GM21528 (cell line): ENCODE measurements at regions not wholly inside any gene's neighbourhood (a gene's known extent, or its start where the extent isn't known, plus 50 kb on each side); places are given as distances from the start of the nearest gene placed in this dataset.

Experiments used
- ATAC-seq: cut with Tn5 transposase; IDR thresholded peaks from one replicate; pipeline ENCODE4 v1.9.1; 2021; ENCODE audit warnings: mild to moderate bottlenecking, moderate library complexity; ENCODE audit not compliant: unreplicated experiment, low FRiP score

DNA sequence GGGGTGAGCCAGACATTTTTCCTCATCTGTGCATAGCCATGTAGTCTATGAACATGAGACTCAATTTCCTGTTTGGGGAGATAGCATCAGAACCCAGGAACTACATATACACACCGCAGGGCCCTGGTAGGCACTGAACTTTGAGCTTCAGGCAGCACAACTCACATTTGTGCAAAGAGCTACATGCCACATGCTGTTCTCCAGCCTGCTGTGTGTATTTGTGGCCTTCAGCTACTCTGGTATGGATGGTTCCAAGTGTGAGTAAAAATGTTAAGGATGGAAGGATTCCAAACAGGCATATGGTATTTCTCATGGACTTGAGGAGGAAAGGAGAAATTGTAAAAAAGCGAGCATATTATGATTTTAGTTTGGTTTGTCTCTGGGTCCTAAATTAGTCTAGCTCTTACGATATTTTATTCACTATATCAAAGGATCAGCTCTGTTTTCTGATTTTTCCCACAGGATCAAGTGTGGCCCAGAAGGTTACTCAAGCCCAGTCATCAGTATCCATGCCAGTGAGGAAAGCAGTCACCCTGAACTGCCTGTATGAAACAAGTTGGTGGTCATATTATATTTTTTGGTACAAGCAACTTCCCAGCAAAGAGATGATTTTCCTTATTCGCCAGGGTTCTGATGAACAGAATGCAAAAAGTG is 422.4 kb upstream of the OR4E1 start:
- no peak for ATAC-seq

DNA sequence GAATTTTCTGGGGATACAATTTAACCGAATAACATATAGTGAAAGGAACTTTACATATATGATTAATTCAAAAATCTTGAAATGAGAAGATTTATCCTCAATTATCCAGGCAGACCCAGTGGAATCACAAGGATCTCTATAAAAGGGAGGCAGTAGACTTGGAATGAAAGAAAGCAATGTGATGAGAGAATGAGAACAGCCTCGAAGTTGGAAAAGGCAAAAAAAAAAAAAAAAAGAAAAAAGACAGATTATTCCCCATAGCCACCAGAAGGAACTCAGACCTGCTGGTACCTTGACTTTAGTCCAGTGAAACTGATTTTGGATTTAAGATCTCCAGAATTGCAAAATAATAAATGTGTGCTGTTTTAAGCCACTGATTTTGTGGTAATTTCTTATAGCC is 416.3 kb upstream of the OR4E1 start:
- no peak for ATAC-seq

DNA sequence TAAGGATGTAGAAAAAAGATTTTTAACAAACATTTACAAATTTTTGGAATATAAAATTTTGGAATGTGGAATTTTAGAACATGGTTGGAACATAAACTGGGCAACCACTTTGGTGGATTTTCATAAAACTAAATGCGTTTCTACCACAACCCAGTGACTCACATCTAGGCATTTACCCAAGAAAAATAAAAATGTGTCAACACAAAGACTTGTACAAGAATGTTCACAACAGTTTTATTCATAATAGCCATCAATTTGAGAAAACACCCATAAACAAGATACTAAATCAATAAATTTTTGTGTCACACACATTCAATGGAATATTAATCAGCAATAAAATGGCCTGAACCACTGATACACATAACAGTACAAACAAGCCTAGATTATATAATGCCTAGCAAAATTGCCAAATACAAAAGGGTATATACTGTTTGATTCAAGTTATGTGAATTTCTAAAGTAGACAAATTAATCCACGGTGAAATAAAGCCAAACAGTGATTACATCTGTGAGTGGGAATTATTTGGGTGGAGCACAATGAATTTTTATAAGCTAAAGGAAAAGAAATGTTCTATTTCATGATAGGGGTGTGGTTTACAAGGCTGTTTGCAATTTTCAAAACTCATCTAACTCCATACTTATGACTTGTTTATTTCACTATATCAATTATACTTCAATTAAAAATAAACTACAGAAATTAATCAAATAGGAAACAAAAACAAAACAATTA is 415.2 kb upstream of the OR4E1 start:
- ATAC-seq = no peak

DNA sequence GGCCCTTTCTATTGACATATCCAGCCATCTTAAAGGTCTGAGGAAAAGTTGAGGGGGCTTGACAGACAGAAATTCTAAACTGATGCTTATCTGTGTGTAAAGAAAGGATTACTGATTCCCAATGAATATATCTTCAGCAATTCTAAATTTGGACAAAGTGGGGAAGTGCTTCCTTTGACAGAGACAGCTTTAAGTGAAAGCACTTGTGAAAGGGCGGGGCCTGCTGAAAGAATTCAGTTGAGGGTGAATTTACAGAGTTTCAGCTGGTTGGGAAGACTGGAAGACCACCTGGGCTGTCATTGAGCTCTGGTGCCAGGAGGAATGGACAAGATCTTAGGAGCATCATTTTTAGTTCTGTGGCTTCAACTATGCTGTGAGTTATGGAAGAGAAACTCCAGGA is 412.5 kb upstream of the OR4E1 start:
- no peak for ATAC-seq

DNA sequence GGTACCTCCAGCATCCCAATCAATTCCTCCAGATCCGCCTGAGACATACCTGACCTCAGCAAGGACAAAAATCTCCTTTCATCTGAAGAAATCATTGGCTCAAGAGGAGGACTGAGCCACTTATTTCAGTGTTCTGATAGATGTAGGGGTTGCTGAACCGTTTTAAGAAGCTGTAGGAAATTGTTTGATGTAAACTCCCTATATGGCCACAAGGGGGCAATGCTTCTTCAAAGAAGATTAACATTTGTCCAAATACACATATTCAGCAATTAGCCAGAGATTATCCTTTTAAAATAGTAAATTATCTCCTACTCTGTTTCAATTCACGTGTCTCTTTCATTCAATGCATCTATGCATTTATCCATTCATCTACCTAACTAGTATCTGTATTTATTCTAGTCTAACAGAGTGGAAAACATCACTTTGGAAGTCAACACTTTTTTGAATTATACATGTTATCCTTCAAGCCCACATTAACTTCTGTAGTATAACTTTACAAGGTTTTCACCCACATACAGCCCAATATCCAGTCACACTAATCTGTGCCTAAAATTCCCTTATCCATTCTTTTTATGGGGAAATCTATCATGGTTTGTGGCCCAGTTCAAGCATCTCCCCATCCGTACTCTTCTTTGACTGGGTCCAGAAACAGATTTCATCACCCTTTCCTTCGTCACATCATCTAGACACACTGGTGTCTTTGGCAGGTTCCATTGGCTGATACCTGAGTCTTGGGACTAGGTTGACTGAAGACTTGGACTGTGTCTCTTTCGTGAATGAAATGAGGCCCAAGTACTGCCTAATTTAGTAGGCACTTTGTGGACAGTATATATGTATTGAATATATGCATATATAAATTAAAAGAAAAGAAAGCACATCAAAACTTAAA is 411.0 kb upstream of the OR4E1 start:
- no peak for ATAC-seq

DNA sequence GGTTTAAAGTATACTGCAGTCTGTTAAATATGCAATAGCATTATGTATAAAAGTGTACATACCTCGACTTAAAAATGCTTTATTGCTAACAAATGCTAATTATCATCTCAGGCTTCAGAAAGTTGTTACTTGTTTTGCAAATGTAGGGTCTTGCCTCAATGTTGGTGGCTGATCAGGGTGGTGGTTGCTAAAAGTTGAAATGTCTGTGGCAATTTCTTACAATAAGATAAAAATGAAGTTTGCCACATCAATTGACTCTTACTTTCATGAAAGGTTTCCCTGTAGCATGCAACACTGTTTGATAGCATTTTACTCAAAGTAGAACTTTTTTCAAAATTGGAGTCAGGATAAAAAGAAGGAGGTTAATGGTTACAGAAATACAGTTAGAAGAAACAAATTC is 407.7 kb upstream of the OR4E1 start:
- ATAC-seq = no peak

DNA sequence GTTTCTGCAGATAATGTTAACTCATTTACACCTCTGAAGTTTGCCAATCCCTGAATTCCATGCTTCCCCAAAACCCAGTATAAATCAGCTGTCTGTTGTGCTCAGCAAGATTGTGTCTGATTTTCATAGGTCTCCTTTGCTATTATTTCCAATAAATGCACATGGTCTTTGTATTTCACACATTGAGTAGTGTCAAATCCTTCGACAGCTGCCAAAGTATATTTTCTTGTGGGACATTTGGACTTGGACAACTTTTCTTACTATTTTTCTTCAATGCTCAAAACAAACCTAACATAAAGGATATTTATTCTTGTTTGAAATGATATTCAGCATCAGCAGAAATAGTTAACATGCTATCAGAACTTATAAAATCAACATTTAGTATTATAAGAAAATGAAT is 406.1 kb upstream of the OR4E1 start:
- ATAC-seq = no peak

DNA sequence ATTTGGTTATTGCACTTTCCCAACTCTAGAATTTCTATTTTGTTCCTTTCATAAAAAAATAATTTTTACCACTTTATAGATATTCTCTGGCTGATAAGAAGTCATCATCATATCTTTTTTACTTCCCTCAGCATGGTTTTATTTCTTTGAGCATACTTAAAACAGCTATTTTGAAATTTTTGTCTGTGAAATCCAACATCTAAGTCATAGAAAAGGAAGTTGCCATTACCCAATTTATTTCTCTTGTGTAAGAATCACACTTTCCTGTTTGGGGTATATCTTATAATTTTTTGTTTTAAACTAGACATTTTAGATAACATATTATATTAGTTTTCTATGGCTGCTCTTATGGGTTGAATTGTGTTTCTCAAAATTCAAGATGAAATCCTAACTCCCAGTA is 400.2 kb upstream of the OR4E1 start:
- no peak for ATAC-seq

DNA sequence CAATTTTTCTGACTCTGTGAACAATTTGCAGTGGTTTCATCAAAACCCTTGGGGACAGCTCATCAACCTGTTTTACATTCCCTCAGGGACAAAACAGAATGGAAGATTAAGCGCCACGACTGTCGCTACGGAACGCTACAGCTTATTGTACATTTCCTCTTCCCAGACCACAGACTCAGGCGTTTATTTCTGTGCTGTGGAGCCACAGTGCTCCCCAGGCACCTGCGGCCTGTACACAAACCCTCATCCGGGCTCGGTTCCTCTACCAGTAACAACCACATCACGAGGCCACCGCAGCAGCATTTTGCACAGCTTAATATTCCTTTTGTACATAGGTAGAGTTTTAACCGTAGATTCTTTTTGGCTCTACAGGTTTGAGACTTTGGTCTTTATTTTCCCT is 397.4 kb upstream of the OR4E1 start:
- peak; percentile 91 for ATAC-seq

DNA sequence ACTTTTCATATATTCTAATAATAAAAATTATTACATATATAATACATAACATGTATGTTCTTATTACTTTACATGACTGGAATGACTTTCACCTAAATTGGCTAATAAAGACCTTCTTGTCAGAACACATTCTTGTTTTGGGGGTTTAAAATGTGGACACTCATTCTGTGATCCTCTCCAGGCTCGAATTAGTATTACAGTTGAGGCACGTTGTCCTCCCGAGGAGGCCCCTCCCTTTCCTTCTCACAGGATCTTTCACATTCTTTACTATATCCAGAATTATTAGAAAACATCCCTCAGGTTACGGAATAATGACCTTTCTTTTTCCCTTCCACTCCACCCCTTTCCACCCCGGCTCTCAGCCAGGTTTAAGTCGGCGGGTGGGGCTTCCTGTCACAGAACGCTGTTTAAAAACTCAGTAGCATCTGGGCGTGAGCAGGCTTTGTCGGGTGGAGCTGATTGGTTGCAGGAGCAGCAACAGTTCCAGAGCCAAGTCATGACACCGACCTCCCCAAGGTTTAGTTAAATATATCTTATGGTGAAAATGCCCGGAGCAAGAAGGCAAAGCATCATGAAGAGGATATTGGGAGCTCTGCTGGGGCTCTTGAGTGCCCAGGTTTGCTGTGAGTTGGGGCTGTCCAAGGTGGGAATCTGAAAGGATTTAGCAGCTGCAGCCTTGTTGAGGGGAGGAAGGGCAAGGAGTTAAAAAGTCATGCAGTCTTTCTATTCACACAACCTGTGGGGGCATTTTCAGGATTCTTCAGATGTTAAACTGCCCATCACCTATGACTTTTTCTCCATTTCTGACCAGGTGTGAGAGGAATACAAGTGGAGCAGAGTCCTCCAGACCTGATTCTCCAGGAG is 396.7 kb upstream of the OR4E1 start:
- peak; percentile 57 for ATAC-seq

DNA sequence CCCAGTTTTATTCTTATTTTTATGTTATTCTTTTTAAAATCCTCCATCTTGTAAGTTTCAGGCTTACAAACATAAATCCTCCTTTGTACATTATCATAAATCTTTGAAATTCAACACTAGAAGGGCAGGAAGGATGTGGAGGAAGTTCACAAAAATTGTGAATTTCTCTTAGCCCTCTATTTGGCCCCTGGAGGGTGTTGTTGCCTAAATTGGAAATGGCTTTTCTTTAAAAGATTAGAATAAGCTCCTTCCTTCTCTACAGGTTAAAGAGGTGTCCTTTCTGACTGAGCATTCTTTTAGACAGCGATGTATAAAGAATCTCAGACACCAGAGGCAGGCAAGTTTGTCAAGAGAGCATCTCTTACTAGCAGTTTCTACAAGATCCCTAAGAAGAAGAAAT is 391.7 kb upstream of the OR4E1 start:
- no peak for ATAC-seq

DNA sequence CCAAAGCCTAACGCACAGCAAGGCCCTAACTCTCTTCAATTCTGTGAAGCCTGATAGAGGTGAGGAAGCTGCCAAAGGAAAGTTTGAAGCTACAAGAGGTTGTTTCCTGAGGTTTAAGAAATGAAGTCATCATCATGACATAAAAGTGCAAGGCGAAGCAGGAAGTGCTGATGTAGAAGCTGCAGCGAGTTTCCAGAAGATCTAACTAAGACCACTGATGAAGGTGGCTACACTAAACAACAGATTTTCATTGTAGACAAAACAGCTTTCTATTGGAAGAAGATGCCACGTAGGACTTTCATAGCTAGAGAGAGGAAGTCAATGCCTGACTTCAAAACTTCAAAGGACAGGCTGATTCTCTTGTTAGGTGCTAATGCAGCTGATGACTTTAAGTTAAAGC is 385.6 kb upstream of the OR4E1 start:
- no peak for ATAC-seq

DNA sequence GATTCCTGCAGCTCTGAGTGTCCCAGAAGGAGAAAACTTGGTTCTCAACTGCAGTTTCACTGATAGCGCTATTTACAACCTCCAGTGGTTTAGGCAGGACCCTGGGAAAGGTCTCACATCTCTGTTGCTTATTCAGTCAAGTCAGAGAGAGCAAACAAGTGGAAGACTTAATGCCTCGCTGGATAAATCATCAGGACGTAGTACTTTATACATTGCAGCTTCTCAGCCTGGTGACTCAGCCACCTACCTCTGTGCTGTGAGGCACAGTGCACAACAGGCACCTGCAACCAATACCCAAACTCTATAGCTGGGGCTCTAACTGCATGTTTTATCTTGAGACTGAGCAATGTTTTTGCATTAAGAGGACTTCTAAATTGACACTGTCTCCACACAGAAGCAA is 379.2 kb upstream of the OR4E1 start:
- no peak for ATAC-seq

DNA sequence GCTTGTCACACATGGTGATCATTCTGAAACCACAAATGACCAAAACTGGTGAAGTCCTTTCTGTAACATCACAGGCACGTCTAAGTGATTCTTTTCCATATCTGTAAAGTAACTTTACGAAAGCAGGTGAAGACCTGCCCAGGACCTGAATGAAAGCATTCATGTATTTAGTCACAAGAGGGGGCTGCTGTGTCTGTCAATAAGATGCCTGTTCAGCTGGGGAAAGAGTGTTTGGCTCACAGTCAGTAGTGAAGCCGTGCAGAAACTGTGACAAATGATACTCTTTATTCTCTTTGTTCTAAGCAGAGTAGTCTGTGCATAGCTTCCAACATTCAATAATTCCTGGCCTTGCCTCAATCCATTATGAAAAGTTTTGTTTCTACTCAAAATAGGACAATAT is 373.5 kb upstream of the OR4E1 start:
- ATAC-seq = peak; percentile 57

DNA sequence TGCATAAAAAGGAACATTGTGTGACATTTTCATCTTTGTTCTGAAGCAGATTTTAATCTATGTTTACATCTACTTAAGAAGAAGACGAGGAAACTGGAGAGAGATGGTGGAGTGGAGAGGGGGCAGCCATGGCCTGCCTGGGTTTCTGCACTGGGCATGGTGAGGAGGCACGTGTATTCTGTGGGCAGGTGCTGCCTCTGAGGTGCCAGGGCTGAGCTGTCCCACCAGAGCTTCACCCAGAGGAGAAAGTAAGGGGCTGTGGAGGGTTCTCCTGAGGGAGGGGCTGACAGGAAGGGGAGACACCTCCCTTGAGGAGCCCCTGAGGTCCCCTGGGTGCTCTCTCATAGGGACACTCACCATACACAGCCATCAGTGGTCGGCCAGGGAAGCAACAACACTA is 372.4 kb upstream of the OR4E1 start:
- ATAC-seq = no peak

DNA sequence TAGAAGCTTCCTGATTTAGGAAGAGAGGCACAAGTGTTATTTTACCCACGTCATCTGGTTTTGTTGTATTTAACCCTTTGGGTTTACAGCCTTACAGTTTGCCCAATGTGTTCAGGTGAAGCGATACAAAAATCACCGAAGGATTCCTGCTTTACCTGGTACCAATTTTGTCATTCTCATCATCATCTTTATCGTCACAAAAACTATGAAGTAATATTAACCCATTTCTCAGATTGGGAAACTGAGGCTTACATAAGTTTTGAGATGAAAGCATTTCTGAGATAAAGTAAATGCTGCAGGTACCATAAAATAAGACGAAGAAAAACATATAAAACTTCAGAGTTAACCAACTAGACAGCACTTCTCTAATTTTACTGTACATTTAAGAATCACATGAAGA is 370.6 kb upstream of the OR4E1 start:
- no peak for ATAC-seq

DNA sequence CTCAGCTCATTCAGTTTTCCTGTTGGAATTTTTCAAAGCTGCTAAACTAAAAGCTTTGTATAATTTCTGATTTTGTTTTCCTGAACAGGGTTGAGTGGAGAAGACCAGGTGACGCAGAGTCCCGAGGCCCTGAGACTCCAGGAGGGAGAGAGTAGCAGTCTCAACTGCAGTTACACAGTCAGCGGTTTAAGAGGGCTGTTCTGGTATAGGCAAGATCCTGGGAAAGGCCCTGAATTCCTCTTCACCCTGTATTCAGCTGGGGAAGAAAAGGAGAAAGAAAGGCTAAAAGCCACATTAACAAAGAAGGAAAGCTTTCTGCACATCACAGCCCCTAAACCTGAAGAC is 367.1 kb upstream of the OR4E1 start:
- ATAC-seq = no peak

DNA sequence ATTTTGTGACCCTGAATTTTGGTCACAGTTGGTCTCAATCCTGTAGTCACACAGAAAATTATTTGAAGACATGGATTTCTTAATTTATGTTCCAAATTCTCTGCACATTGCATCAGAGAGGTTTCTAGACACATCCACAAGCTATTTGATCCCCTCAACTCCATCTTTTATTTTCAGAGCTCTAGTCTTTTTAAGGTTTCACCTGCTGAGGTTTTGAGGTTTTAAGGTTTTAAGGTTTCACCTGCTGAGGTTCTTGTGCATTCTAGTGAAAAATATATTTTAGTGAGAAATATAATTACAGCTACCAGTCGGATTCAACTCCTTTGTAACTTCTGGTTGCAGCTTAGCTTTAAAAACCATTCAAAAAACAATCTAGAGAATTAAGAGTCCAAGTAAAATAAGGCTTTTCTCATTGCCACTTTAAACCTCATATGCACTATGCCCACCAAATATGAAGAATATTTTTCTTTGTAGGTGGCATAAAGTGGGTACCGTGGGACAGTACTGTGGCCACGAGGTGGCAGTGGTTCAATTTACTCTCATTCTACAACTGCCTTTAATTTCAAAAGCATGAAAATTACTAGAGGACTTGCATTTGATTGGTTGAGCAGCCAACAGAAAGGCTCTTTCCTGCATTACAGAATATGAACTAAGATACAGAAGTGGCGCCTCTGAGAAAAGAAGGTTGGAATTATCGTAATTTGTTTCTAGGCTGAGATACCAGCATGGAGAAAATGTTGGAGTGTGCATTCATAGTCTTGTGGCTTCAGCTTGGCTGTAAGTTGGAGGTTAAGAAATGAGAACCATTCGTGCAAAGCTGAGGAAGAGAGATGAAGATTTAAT is 366.5 kb upstream of the OR4E1 start:
- ATAC-seq = no peak

DNA sequence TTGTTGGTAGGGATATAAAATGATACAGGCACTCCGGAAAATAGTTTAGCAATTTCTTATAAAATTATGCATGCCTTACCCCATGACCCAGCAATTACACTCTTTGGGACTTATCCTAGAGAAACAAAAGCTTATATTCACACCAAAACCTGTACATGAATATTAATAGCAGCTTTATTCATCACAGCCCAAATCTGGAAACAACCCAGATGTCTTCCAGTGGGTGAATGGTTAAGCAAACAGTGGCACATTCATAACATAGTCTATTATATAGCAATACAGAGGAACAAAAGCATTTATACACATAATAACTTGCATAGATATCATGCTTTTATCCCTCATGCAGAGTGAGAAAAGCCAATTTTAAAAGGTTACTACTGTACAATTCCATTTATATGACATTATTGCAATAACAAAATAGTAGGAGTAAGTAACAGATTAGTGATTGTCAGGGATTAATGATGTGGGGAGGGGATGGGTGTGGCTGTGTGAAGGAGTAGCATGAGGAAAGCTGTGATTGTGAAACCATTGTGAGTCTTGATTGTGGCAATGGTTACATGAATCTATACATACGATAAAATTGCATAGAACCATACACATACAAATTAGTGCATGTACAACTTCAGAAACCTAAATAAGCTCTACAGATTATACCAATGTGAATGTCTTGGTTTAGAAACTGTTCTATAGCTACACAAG is 363.1 kb upstream of the OR4E1 start:
- no peak for ATAC-seq
